GM21526 (cell line): ENCODE measurements at regions not wholly inside any gene's neighbourhood (a gene's known extent, or its start where the extent isn't known, plus 50 kb on each side); places are given as distances from the start of the nearest gene placed in this dataset.
"Not testable (repeated sequence)": the region's sequence is repeated elsewhere in the genome, so short reads cannot be mapped to it uniquely, and the experiment has no call there.

Experiments
- ATAC-seq: cut with Tn5 transposase; IDR thresholded peaks from one replicate; pipeline ENCODE4 v1.9.1; 2021; ENCODE audit warnings: moderate library complexity; ENCODE audit not compliant: unreplicated experiment, low FRiP score

DNA sequence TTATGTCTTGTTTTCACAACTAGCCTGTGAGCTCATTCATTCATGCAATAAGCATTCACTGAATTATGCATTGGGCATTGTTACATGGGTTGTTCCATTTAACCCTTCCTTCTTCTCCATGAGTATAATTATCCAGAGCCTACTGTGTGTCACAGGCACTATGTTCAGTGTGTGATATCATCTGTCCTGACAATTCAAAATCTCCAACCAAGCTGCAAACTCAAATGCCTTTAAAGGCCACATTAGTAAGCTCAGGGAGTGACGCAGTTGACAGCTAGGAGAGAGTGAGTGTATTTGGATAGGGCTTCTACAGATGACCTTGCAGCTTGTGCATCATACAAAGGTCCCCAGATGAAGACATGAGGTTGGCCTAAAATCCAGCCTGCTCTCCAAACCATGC lies 289.5 kb downstream of the OMA1 start:
- no peak for ATAC-seq

DNA sequence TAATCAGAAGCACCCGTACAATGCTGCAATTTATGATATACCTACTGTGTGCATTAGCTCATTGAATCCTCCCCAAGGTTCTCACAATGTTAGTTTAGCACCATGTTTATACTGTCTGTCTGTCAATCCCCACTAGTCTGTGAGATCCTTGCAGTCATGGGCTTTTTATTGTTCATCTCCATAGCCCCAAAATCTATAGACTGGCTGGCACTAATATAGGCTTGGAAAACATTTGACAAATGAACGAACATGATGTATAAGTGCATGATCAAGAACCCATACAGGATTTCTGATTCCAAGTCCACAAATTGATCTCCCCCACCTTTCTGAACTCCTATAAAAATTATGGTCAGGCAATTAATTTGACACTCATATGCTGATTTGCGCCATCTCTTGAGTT lies 290.0 kb downstream of the OMA1 start:
- ATAC-seq: no peak

DNA sequence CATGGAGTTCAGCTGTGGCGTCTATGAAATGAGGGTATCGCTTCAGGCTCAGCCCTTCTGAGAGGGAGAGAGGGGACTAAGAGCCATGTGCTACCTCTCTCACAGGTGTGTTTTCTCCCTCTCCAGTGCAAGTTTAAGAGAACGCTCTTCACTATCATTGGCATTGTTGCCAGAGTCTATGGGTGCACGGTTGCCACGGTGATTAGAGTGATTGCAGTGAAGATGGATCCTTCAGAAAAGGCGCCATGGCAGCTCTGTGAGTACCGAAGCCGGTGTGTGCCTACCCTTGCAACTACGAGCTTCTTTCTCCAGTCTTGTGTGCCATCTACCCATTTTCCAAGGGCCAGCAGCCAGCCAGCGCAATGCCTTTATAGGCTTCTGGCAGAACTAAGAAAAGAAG lies 290.5 kb downstream of the OMA1 start:
- ATAC-seq: no peak

DNA sequence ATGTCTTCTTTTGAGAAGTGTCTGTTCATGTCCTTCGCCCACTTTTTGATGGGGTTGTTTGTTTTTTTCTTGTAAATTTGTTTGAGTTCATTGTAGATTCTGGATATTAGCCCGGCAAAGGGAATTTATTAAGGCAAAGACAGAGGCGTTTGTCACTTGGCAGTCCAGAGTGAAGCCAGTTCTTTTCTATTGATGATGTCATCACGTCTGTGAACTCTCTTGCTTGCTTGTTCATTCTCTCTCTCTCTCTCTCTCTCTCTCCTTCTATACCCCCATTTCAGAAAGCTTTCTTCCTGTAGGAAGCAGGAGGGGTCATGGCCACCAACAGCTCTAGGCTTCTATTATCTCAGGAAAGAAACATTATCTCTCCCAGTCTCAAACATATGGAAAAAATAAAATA lies 291.3 kb downstream of the OMA1 start:
- ATAC-seq: no peak

DNA sequence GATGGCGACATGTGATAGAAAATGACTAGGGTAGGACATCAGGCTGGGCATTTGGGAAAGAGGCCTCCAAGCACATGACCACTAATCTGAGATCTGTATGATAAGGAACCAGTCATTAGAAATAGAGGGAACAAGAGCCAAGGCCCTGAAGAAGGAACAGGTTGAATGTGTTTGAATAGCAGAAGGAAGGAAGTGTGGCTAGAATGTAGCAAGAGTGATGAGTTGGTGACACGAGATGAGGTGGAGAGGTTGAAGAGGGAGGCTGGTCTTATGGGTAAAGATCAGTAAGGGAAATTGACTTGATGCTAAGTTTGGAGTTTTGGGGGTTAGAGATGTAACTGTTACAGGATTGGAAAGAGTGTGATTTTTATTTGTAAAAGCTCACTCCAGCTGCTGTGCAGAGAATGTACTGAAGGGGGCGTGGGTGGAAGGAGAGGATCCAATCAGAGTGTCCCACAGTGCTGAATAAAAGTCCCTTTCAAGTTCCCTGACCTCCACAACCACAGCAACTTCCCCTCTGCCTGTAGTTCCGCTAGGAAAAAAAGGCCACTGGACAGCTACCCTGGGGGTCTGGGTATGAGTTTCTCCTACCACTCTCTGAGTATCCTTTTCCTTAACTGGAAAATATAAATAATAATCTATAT lies 295.0 kb downstream of the OMA1 start:
- ATAC-seq: no peak

DNA sequence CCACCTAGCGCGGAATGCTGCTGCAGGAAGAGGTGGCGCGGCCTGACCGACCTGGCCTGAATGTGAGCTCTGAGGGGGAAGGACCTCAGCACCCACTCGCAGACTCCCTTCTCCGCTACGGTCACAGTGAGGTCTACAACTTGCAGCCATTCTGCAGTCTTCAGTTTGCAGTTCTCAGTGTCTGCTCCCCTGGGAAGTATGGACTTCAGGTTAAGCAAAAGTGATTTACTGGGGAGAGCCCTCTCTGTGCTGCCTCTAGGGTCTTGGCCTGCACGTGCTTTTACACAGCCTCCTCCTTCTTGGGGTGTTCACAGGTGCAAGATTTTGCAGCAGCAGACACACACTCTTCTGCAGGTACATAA lies 296.0 kb downstream of the OMA1 start:
- no peak for ATAC-seq

DNA sequence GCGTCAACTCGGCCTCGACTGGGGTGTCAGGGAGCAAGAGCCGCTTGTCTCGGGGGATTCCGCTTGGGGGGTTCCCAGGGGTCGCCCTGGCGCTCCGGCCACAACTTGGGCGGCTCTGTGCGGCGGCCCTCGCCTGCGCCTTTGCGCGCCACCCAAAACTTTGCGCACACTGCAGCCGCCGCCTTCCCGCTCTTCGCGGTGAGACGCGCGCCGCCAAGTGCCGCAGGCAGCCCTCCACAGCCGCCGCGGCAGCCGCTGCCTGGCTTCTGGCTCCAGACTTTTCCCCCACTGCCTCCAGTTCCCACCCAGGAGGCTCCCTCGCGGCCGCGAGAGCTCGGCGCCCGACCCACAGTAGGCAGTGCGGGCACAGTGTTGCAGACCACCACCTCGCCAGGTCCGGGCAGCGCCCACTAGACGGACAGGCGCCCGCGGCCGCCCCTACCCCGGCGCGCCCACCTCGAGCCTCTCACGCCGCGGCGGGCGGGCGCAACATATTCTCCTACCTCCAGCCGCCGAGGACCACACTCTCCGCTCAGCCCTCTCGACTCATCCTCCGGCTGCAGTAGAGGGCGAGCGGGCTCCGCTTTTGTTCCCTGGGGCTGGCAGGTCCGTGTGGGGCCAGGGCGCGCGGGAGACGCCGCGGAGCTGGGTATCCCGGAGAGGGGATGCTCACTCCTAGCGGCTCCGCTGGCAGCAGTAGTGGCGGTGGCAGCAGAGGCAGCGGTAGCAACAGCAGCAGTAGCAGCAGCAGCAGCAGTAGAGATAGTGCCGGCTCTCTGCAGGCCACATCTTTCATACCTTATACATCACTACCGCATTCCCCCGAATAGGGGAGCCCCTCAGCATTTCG lies 296.6 kb downstream of the OMA1 start:
- no peak for ATAC-seq

DNA sequence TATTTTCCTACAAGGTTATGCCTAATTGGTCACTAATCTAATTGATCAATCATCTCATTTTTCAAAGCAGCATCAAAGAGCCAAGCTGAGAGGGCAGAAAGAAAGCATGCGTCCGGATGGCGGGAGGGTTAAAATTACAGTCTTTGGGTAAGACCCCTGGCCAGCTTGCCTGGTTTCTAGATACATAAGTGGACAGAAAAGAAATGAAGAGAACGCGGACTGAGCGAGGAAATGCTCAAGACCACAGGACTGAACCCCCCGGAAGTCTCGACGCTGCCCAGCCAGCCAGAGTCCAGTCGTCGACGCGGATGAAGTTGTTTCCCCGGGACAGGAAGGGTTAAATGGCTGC lies 297.2 kb downstream of the OMA1 start:
- ATAC-seq: no peak

DNA sequence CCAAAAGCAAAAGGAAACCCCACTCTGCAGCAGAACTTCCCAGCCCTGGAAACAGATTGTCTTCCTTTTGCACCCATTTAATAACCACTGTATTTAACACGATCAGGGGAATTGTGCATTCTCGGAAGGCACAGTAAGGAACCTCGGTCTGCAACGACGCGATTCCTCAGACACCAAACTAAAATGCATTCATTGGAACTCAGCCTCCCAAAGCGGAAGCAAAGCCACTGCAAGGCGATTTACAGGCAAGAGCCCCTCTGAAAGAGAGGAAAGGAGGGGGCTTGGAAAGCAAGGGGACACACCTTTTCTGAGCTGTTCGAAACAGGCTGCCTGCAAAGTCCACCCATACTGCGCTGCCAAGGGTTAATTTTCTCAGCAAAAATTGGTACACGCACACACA lies 297.7 kb downstream of the OMA1 start:
- no peak for ATAC-seq

DNA sequence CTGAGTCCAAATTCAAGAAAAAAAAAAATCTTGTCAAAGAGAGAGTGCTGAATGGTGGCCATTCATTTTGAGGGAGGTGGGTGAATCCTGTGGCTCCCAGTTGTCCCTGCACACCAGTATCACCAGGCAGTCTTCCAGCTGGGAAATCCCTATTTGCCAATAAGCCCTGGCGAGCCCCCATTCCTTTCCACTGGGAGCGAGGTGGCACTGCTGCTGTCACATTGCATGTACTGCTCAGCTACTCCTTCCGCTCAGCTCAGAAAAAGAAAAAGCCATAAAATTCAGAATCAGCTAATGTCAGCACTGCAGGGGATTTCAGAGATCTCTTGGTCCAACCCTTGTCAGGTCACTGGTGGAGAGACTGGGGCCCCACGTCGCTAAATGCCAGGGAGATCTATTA lies 298.5 kb downstream of the OMA1 start:
- no peak for ATAC-seq

DNA sequence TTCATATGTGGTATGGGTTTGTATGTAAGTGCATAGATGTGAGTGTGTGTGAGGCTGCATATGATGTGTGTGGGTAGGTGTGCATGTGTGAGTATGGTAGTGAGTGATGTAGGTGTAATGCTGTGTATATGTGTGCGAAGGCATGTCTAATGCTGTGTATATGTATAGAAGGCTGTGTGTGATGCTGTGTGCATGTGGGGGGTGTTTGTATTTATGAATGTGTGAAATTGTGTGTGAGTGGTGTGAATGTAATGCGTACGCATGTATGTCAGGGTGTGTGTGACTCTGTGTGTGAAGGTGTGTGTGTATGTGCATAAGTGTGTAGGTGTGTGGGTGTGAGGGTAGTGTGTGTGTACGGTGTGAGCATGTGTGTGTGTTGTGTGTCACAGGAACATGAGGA lies 300.0 kb downstream of the OMA1 start:
- no peak for ATAC-seq

DNA sequence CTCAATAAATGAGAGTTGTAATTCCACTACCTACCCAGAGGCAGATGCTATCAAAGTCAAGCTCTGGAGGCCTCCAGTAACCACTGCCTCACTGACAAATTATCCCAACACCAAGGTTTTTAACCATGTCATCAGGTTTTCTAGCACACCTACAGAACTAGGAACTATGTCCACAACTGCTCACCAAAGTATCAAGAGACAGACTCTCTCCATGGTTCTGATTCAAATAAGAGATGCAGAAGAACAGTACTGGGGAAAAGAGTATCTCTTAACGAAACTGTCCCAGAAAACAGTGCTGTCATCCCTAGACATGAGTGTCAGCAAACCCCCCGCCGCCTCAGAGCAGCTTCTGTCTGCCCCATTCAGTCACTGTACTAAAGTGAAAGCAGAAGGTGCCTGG lies 301.7 kb downstream of the OMA1 start:
- ATAC-seq: no peak

DNA sequence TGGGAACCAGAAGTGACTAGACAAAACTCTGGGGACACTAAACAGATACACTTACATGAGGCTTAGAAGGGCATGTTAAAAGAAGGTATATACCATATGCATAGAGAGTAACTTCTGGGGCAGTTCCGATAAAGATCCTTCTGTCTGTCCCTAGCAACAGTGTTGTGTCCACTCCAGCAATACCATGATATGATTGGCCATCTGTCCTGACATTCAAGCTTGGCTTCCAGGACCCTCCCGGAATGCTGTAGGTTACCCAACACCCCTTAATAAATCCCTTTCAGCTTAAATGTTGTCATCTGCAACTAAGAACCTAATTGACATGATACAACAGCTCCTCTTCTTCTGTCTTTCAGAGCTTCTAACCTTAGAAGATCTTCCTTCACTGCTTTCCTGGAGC lies 307.7 kb downstream of the OMA1 start:
- ATAC-seq: no peak

DNA sequence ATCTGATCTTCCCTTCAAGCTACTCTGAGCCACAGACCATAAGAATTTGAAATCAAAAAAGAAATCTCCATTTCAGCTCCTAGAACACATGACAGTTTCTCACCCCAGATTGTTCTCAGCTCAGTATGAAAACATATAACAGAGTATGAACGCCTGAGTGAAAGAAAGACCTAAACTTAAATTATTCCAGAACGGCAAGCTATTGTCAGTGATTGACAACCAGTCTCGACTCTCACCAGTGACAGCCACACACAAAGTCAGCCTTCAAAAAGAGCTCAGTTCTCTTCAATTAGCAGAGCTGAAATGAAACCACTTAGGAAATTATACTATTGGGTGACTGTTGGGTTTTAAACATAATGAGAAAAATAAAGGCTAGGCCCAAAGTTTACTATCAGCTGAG lies 312.8 kb downstream of the OMA1 start:
- no peak for ATAC-seq

DNA sequence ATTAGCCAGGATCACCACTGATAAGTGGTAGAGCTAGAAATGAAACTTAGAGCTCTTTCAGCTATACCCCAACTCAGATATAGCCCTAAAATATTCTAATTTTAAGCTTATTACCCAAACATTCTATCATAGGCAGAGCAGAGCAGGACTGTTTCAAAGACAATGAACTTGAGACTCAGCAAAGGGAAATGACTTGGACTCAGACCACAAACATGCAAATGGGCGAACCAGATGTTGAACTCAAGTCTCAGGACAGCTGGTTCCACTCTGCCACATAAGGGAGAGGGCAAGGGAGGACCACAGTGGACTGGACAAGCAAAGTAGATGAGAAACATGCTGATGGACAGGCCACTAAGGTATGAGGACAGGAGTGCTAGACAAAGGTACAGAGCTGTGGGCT lies 315.3 kb downstream of the OMA1 start:
- peak; percentile 73 for ATAC-seq

DNA sequence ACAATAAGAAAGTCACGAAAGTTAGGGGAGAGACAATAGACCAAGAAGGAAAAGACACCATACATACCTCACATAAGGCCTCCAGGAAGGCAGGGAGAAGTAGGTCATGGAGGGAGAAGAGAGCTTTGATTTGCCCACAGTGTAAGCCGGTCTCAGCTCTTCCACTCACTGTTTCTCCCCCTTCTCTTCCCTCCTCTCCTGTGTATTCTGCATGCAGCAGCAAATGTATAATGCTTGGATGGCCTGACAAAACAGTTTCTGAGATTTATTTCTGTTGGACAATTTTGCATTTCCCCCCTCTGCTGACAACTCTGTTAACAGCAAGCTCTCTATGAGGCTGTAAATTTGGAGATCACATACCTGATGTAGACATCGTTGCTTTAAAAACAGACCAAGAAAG lies 318.9 kb downstream of the OMA1 start:
- ATAC-seq: no peak

DNA sequence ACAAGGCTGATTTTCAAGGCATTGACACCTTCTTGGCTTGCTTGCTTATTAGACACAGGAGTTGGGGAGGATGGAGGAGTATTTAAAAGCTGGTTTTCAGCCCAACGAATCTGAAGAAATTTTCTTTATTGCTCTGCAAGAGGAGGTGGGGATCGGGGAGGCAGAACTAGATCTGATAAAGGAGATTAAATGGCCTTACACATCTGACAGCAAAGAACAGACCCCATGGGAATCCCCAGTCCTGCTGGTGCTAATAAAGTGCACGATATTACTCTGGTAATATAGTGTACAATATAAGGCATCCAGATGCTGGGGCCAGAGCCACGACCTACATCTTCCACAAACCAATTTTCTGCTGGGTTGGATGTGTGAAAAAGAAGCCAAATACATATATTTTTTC lies 323.0 kb downstream of the OMA1 start:
- no peak for ATAC-seq

DNA sequence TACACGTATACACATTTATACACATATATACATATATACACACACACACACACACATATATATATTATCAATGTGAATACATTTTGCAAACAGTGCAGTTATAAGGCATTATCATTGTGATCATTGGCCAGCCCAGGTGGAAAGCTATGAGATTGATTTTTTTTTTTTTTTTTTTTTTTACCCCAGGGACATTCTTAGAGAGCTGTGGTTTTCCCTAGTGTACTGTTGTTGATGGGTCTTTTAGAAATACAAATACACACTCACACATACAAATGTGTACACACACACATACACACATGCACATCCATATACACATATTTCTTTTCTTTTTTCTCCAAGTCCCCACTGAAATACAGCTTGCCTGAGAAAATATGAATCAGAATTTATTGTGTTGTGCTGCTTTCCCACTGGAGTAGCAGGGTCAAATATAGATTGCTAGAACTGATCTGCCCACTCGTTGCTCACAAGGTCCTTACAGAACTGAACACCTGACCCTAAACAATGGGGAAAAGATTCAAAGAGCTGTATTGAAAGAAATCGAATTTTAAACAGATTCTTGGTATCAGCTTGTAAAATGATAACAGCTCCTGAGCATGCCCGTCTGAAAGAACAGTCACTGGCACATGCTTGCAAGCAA lies 325.6 kb downstream of the OMA1 start:
- no peak for ATAC-seq

DNA sequence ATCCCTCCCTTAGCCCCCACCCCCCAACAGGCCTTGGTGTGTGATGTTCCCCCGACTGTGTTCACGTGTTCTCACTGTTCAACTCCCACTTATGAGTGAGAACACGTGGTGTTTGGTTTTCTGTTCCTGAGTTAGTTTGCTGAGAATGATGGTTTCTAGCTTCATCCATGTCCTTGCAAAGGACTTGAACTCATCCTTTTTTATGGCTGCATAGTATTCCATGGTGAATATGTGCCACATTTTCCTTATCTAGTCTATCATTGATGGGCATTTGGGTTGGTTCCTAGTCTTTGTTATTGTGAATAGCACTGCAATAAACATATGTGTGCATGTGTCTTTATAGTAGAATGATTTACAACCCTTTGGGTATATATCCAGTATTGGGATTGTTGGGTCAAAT lies 330.4 kb downstream of the OMA1 start:
- ATAC-seq: not testable (repeated sequence)

DNA sequence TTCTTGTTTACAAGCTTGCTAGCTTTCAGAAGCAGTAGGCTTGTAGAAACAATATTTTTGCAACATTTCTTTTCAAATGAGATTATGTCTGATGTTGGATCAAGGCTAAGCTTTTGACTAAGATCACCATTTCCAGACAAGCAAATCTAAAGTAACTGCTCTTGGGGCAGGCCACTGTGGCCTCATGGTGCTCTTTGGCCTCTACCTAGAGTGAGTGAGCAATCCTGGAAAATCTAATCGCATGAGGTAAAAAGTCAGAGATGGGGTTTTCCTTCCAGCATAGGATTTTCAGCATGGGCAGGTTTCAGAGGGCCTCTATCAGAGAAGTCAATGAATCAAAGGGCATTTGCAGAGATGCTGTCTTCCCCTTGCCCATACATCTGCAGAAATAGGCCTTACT lies 331.9 kb downstream of the OMA1 start:
- no peak for ATAC-seq

DNA sequence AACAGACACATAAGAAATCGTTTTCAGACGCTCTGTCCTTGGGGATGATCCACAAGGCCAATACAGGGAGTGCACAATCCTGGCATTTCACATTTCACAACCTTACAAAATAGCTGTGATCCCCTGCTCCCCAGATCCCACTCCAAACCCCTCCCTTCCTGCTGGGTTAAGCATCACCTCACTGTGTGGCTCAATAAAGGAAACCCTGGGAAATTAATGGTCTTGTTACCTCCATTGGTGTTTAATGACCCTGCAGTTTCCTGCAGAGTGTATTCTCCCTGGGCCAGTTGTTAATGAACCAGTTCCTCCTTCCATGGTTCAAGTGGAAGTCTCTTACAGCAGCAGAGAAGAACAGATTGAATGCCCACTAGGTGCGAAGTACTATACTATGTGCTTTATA lies 334.7 kb downstream of the OMA1 start:
- ATAC-seq: no peak

DNA sequence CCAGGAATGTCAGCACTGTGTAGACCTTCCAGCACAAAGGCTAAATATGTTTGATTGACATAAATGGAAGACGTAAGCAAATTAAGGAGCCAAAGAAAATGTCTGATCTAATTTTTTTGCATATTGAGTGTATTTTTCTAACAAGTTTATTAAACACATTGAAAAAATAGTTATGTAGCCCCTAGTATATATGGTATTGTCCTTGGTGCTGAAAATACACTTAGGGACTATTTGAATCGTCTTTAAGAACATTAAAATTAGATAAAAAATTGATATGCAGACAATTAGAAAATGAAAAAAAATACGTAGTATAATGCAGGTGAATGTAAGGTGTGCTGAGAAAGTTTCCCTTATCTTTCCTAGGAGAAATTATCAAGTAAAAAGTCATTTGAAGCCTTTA lies 337.0 kb downstream of the OMA1 start:
- no peak for ATAC-seq
